HL-60 (cell line): ENCODE measurements at regions not wholly inside any gene's neighbourhood (a gene's known extent, or its start where the extent isn't known, plus 50 kb on each side); places are given as distances from the start of the nearest gene placed in this dataset.

Experiments used
- DNase-seq, 2 experiments: peaks; one replicate each; pipeline ENCODE4 v3.0.0-alpha.2; 2010 to 2020; ENCODE audit warnings: low read depth in 1 of 2, low spot score in 1 of 2
- H3K27ac ChIP-seq: fragments of 250-450 bp; sonication (Bioruptor Pico); replicated peaks from 2 replicates; pipeline ENCODE4 v1.5.1; 2020; ENCODE audit warnings: mild to moderate bottlenecking, moderate library complexity
- H3K27me3 ChIP-seq: fragments of 250-450 bp; sonication (Bioruptor Pico); 2 replicates; pipeline ENCODE4 v1.5.1; 2021; ENCODE audit warnings: mild to moderate bottlenecking, moderate library complexity; ENCODE audit not compliant: insufficient read depth, poor library complexity, severe bottlenecking
- H3K4me3 ChIP-seq: replicated peaks from 2 replicates; pipeline ENCODE4 v1.5.1; 2011; ENCODE audit warnings: mild to moderate bottlenecking, control low read depth, low read length; ENCODE audit not compliant: insufficient read depth
- GABPA ChIP-seq: IDR thresholded peaks from 2 replicates; pipeline ENCODE4 v1.6.1; 2012; ENCODE audit warnings: low read depth
- POLR2AphosphoS5 ChIP-seq: IDR thresholded peaks from 2 replicates; pipeline ENCODE4 v1.6.1; 2012; ENCODE audit warnings: low read depth
- SPI1 ChIP-seq: IDR thresholded peaks from 2 replicates; pipeline ENCODE4 v1.6.1; 2012; ENCODE audit warnings: low read depth, mild to moderate bottlenecking, borderline replicate concordance
- TF ChIP-seq, protein P1 (sequence below): IDR thresholded peaks from 2 replicates; pipeline ENCODE4 v1.6.1; 2012; ENCODE audit warnings: low read depth; ENCODE audit not compliant: insufficient replicate concordance
- TF ChIP-seq, protein P2 (sequence below): IDR thresholded peaks from one replicate; pipeline ENCODE4 v1.5.1; 2011; ENCODE audit warnings: low read length, control low read depth, inconsistent platforms; ENCODE audit not compliant: insufficient read depth

- DNase-seq, result no peak
- TF ChIP-seq, protein P1, sequence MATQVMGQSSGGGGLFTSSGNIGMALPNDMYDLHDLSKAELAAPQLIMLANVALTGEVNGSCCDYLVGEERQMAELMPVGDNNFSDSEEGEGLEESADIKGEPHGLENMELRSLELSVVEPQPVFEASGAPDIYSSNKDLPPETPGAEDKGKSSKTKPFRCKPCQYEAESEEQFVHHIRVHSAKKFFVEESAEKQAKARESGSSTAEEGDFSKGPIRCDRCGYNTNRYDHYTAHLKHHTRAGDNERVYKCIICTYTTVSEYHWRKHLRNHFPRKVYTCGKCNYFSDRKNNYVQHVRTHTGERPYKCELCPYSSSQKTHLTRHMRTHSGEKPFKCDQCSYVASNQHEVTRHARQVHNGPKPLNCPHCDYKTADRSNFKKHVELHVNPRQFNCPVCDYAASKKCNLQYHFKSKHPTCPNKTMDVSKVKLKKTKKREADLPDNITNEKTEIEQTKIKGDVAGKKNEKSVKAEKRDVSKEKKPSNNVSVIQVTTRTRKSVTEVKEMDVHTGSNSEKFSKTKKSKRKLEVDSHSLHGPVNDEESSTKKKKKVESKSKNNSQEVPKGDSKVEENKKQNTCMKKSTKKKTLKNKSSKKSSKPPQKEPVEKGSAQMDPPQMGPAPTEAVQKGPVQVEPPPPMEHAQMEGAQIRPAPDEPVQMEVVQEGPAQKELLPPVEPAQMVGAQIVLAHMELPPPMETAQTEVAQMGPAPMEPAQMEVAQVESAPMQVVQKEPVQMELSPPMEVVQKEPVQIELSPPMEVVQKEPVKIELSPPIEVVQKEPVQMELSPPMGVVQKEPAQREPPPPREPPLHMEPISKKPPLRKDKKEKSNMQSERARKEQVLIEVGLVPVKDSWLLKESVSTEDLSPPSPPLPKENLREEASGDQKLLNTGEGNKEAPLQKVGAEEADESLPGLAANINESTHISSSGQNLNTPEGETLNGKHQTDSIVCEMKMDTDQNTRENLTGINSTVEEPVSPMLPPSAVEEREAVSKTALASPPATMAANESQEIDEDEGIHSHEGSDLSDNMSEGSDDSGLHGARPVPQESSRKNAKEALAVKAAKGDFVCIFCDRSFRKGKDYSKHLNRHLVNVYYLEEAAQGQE, result no peak
- no peak overlapping the region for H3K4me3 ChIP-seq
Observed at GRCh38 chr7:86953653-86954336, 105.7 kb downstream of the ELAPOR2 start.

DNA sequence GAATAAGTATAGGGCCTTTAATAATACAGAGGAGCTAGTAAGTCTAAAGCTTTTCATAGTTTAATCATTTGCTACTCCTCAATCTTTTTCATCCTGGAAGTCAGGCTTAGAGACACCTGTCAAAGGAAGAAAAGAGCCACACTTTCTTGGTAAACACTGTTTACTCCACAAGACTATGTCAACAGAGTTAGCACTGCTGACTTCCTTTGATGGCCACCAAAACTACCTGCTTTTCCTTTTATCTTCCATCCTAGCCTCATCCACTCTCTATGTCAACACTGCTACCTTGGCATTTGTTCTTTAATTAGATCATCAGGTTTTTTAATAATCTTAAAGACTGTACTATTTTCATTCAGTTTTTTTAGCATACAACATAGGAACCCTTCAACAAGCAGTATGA, 106.2 kb downstream of the ELAPOR2 start:
- H3K27me3 ChIP-seq, result no peaks in the 10 kb centered on the region
- TF ChIP-seq, protein P1, result no peak
- TF ChIP-seq SPI1 (no peak), GABPA (no peak), POLR2AphosphoS5 (no peak)
- TF ChIP-seq, protein P2, sequence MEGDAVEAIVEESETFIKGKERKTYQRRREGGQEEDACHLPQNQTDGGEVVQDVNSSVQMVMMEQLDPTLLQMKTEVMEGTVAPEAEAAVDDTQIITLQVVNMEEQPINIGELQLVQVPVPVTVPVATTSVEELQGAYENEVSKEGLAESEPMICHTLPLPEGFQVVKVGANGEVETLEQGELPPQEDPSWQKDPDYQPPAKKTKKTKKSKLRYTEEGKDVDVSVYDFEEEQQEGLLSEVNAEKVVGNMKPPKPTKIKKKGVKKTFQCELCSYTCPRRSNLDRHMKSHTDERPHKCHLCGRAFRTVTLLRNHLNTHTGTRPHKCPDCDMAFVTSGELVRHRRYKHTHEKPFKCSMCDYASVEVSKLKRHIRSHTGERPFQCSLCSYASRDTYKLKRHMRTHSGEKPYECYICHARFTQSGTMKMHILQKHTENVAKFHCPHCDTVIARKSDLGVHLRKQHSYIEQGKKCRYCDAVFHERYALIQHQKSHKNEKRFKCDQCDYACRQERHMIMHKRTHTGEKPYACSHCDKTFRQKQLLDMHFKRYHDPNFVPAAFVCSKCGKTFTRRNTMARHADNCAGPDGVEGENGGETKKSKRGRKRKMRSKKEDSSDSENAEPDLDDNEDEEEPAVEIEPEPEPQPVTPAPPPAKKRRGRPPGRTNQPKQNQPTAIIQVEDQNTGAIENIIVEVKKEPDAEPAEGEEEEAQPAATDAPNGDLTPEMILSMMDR, result no peak
- H3K27ac ChIP-seq, result no peak overlapping the region
- no peak overlapping the region for H3K4me3 ChIP-seq
- DNase-seq, result no peak

More at GRCh38 chr7:86953653-86954336, 105.7 kb downstream of the ELAPOR2 start:
- Histone ChIP-seq H3K27ac (no peak overlapping the region), H3K27me3 (no peaks in the 10 kb centered on the region)

GRCh38 chr7:86951895-86952294, 107.6 kb downstream of the ELAPOR2 start:
- TF ChIP-seq POLR2AphosphoS5 (no peak), SPI1 (no peak), GABPA (no peak)
- TF ChIP-seq, protein P1, result no peak
- TF ChIP-seq, protein P2, result no peak

More at GRCh38 chr7:86951895-86952294, 107.6 kb downstream of the ELAPOR2 start:
- Histone ChIP-seq H3K27ac (no peak overlapping the region), H3K4me3 (no peak overlapping the region), H3K27me3 (no peaks in the 10 kb centered on the region)
- no peak for DNase-seq
